GM19025 (cell line): ENCODE measurements at regions not wholly inside any gene's neighbourhood (a gene's known extent, or its start where the extent isn't known, plus 50 kb on each side); places are given as distances from the start of the nearest gene placed in this dataset.

Experiments
- ATAC-seq: cut with Tn5 transposase; IDR thresholded peaks from one replicate; pipeline ENCODE4 v1.9.1; 2021; ENCODE audit warnings: mild to moderate bottlenecking, low read depth, moderate library complexity; ENCODE audit not compliant: unreplicated experiment

DNA sequence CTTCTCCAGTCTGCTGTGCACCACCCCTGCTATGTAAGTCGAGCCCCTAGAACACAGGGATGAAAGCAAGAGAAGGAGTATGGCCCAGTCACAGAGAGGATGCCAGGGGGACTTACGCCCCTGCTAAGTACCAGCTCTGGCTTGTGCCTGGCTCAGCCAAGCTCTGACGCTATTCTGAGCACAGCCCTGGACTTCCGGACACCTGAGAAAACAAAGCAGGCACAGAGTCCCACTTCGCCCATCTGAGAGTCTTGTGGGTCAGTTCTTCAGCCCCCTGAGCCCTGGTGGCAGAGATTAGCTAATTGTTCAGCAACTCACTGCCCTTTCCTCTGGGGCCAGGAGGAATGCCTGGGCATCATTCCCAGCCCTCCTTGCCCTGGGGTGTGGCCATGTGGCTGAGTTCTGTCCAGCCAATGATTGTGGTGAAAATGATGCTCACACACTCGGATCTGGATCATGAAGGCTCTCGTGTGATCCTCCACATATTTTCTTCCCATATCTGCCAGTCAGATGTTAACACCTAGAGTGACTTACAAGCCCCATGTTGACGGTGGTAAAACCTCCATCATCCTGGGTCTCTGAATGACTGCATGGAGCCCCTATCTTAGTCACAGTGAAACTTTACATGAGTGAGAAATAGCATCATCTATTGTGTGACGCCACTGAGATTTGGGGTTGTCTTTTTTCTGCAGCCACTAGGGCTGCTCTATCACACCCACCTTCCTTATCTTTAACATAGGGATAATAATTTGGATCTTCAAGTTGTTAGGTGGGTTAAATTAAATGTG, 105.7 kb downstream of the TPRA1 start:
- no peak for ATAC-seq

GRCh38 chr3:127483902-127484591, 106.5 kb downstream of the TPRA1 start:
- ATAC-seq, result peak; percentile 91

- ATAC-seq, result no peak
Observed at GRCh38 chr3:127483005-127483641, 107.4 kb downstream of the TPRA1 start.

- no peak for ATAC-seq
Observed at GRCh38 chr3:127482216-127483004, 108.1 kb downstream of the TPRA1 start.

GRCh38 chr3:127480196-127480954, 110.2 kb downstream of the TPRA1 start:
- ATAC-seq, result no peak

DNA sequence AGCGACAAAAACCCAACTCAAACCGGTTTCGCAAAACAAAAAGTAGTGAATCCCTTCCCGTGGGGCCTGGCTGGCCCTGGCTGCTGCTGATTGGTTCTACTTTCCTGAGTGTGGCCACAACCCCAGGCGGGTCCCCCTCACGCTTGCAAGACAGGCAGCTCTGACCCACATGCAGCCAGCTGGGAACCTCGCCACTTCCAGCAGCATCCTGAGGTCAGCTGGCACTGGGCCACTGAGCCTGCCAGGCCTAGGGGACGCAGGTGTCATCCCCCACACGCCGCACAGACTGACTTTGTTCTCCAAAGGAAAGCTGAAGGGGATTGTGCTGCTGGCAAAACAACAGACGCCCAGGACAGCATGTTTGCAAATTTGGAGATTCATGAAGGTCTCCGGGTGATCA, 111.1 kb downstream of the TPRA1 start:
- ATAC-seq, result no peak

GRCh38 chr3:127478922-127479321, 111.6 kb downstream of the TPRA1 start:
- no peak for ATAC-seq

DNA sequence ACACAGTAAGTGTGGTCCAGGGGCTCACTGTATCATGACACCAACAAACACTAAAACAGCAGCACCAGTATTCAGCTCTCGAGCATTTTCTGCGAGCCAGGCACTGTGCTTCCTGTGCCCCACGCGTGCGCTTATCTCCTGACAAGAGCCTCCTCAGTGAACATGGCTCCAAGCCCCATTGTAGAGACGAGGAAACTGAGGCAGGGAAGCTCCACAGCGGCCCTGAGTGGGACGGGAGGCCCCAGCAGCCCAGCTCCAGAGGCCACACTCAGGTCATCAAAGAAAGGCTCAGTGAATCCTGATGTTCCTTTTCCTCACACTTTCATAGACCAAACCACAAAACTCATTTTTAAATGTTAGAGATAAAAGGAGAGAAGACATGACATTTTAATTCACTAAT, 113.1 kb downstream of the TPRA1 start:
- ATAC-seq, result no peak

DNA sequence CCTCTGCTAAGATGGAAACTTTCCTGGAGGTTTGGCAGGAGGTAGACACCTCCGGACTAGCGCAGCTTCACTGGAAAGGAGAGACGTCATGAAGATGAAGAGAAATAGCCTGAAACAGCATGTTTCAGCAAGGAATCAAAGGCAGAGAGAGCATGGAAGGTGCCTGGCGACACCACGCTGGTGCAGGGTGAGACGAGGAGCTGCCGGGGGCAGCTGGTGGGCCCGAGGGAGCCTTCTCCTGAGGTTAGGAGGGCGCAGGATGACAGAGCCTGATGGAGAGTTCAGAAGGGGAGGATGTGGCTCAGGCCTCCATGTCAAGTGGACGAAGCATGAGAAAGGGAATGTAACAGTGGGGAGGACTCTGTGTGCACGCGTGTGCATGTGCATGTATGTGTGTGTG, 113.6 kb downstream of the TPRA1 start:
- no peak for ATAC-seq

GRCh38 chr3:127475975-127476705, 114.4 kb downstream of the TPRA1 start:
- no peak for ATAC-seq

GRCh38 chr3:127475391-127475790, 115.1 kb downstream of the TPRA1 start:
- no peak for ATAC-seq

DNA sequence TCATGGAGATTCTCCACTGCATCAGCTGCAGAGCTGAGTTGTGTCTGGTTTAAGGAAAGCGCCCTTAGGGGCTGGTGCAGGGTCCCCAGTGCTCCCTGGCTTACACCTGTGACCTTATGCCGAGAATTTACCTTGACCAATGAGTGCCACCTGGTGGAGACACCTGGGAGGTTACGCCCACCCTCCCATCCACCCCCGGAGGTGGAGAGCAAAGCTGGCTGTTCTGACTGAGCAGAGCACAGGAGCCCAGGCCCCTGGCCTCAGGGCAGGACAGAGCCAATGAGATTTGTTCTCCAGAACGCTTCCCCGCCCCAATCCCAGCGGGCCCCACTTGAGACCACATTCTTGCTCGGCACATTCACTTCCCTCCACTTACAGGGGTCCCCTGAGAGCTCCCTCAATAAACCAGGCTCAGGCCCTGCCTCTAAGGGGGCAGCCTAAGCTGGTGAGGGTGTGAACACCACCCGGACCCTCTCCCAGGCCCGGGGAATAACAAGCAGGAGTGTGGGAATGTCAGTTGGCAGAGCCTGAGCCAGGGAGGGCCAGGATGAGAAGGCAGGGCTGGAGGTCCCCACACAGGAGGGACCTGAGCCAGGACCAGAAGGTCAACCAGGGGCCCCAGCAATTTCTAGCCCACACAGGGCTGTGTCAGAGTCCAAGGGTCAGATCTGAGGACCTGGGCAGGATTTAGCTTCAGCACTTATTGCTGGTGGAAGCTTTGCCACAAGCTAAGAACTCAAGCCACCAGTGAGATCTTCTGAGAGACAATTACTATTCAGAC, 117.1 kb downstream of the TPRA1 start:
- ATAC-seq, result no peak

GRCh38 chr3:127472506-127472905, 118.0 kb downstream of the TPRA1 start:
- ATAC-seq, result no peak

DNA sequence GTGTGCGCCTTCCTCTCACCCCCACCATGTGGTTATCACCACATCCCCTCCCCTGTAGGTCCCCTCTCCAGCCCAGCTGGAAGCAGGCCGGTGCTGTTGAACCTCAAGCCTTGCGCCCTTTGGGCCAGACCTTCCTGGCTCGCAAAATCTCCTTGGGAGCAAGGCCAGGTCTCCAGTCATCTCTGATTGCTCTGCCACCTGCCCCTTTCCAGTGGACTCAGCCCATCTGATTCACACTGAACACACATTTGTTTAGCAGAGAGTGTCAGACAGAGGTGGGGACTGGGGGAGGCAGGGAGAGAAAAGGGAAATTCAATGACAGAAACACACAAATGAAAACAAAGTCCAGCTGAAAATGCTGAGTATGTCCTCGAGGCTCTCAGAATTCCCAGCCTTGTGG, 119.4 kb downstream of the TPRA1 start:
- no peak for ATAC-seq

DNA sequence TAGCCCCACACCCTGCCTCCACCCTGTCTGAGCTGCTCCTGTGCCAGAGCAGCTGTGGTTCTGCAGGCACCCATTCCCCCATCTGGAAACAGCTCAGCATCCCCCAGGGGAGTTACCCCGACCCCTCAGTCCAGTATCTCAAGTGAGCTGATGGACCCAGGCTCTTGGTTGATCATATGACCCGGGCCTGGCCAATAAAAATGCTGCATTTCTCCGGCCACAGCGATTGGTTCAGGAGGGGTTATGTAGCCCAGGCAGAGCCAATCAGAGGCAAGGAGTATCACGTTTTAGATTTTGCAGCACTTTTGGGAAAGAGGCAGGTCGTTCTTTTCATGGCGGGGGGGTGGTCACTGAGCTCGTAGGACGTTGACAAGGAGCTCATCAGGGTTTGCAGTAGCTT, 120.8 kb downstream of the TPRA1 start:
- ATAC-seq, result no peak

- no peak for ATAC-seq
Observed at GRCh38 chr3:127467391-127467790, 123.1 kb downstream of the TPRA1 start.

- no peak for ATAC-seq
Observed at GRCh38 chr3:127464642-127465041, 125.9 kb downstream of the TPRA1 start.

GRCh38 chr3:127462111-127462655, 128.3 kb downstream of the TPRA1 start:
- ATAC-seq, result no peak
